HG02623 (cell line): ENCODE measurements at regions not wholly inside any gene's neighbourhood (a gene's known extent, or its start where the extent isn't known, plus 50 kb on each side); places are given as distances from the start of the nearest gene placed in this dataset.

Source experiments
- ATAC-seq: cut with Tn5 transposase; IDR thresholded peaks from one replicate; pipeline ENCODE4 v1.9.1; 2021; ENCODE audit warnings: moderate library complexity; ENCODE audit not compliant: unreplicated experiment

DNA sequence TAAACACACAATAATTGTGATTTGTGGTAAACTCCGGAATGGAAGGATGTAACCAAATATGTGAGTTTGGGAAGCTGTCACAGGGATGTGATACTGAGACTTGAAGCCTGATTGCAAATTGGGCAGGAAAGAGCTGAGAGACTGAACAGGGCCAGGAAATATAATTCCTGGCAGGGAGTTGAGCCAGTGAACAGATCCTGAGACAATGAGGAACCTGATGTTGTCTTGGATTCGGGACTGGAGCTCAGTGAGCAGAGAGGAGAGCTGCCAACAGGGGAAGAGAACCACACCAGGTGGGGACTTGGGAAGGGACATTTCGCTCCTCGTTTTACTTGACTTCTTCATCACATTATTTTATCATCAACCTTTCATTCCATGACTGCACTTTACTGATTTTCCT lies 386.0 kb downstream of the TLL1 start:
- no peak for ATAC-seq

- no peak for ATAC-seq
Measured at GRCh38 chr4:166274136-166274761, 401.2 kb downstream of the TLL1 start.

GRCh38 chr4:166274775-166275174 lies 401.7 kb downstream of the TLL1 start:
- ATAC-seq: no peak

GRCh38 chr4:166277401-166277800 lies 404.4 kb downstream of the TLL1 start:
- no peak for ATAC-seq

GRCh38 chr4:166277853-166278252 lies 404.8 kb downstream of the TLL1 start:
- no peak for ATAC-seq

DNA sequence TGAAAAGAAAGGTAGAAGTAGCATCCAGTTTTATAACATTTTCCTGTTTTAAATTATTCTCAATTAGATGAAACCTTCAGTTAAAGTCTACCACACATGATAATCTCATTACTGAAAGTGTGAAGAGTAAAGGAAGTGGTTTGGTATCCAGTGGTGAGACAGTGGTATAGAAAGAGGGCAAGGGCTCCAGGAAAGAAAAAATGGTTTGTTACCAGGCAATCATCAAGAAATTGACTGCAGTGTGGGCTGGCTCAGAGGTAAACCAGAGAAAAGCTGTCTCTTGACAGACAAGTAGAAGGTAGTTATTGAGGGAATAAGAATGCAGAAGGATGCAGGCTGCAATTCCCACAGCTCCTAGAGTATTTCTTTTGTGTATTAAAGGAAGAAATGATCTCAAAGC lies 406.2 kb downstream of the TLL1 start:
- ATAC-seq: no peak

DNA sequence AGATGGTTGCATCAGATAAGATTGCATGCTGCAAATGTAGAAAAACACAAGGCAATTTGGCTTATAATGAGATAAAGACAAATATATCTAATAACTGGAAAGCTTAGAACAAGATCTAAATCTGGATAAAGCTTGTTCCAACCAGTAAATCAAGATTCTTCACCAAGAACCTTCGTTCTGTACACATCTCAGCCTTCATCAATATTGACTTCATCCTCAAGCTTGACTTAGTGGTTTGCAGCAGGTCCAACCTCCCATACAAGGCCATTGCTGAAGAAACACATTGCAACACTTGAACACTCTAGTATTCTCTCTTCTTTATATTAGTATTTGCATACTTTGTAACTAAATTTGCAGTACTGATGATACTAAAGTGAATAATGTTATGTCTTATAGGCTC lies 407.6 kb downstream of the TLL1 start:
- no peak for ATAC-seq

- ATAC-seq: no peak
Measured at GRCh38 chr4:166282081-166282770, 409.2 kb downstream of the TLL1 start.

GRCh38 chr4:166284221-166284620 lies 411.2 kb downstream of the TLL1 start:
- no peak for ATAC-seq

- ATAC-seq: no peak
Measured at GRCh38 chr4:166290426-166290825, 417.4 kb downstream of the TLL1 start.

GRCh38 chr4:166293556-166293955 lies 420.5 kb downstream of the TLL1 start:
- ATAC-seq: no peak

- ATAC-seq: no peak
Measured at GRCh38 chr4:166301266-166301665, 428.2 kb downstream of the TLL1 start.

- no peak for ATAC-seq
Measured at GRCh38 chr4:166308647-166309046, 435.6 kb downstream of the TLL1 start.

GRCh38 chr4:166309286-166309685 lies 436.2 kb downstream of the TLL1 start:
- ATAC-seq: no peak

- no peak for ATAC-seq
Measured at GRCh38 chr4:166311169-166311568, 438.1 kb downstream of the TLL1 start.

GRCh38 chr4:166312166-166312565 lies 439.1 kb downstream of the TLL1 start:
- no peak for ATAC-seq

GRCh38 chr4:166314902-166315301 lies 441.9 kb downstream of the TLL1 start:
- ATAC-seq: no peak

- ATAC-seq: no peak
Measured at GRCh38 chr4:166315721-166316467, 442.9 kb downstream of the TLL1 start.

GRCh38 chr4:166318810-166319525 lies 445.9 kb downstream of the TLL1 start:
- no peak for ATAC-seq

- ATAC-seq: no peak
Measured at GRCh38 chr4:166323250-166323649, 450.2 kb downstream of the TLL1 start.

GRCh38 chr4:166324321-166324720 lies 451.3 kb downstream of the TLL1 start:
- ATAC-seq: no peak
